ENCODE measurements at regions not wholly inside any gene's neighbourhood (a gene's known extent, or its start where the extent isn't known, plus 50 kb on each side); places are given as distances from the start of the nearest gene placed in this dataset.

- no peaks in the 10 kb centered on the region for H3F3A ChIP-seq (replicated peaks; ENCODE audit: low read depth)
- Mint-ChIP-seq H3K27ac (no peak overlapping the region), H3K36me3 (ENCODE audit: low read depth) (no peaks in the 10 kb centered on the region), H3K27me3 (ENCODE audit: insufficient read depth, low read depth, poor library complexity) (peaks cover 1% of the 10 kb centered on the region), H3K4me1 (peaks cover 5% of the 10 kb centered on the region; the same call in 2 of the 3 replicates), H3K9me3 (no peaks in the 10 kb centered on the region), H3K4me3 (no peak overlapping the region)
- TF ChIP-seq EZH2 (IDR thresholded peaks at IDR 0.05; ENCODE audit: low read depth, unreplicated experiment): no peak
- no peak for TF ChIP-seq NANOG (IDR thresholded peaks at IDR 0.05; ENCODE audit: borderline replicate concordance)
- no peak for TF ChIP-seq POLR2AphosphoS5 (IDR thresholded peaks at IDR 0.05; ENCODE audit: low read depth)
- no peak for TF ChIP-seq ZNF331 (CRISPR knock-in tag; IDR thresholded peaks at IDR 0.05; ENCODE audit: low read depth)
- TF ChIP-seq JUNB (IDR thresholded peaks at IDR 0.05; ENCODE audit: unreplicated experiment): no peak
- no peak for TF ChIP-seq REST (IDR thresholded peaks at IDR 0.05; ENCODE audit: unreplicated experiment)
- no peak for TF ChIP-seq STAT1 (IDR thresholded peaks at IDR 0.05; ENCODE audit: unreplicated experiment)
- TF ChIP-seq CTCF (conservative IDR thresholded peaks at IDR 0.05; ENCODE audit: low read depth in 2 of 2): no peak
- TF ChIP-seq CREB1 (CRISPR knock-in tag; IDR thresholded peaks at IDR 0.05; ENCODE audit: low read depth): no peak
- no peak for TF ChIP-seq ZNF462 (CRISPR knock-in tag; IDR thresholded peaks at IDR 0.05)
- TF ChIP-seq ETS1 (IDR thresholded peaks at IDR 0.05): no peak
- no peak for TF ChIP-seq ZNF114 (CRISPR knock-in tag; IDR thresholded peaks at IDR 0.05)
- no peak for TF ChIP-seq EZH2phosphoT487 (IDR thresholded peaks at IDR 0.05; ENCODE audit: unreplicated experiment)
- no peak overlapping the region for H3K27ac ChIP-seq (ENCODE audit: low read depth)
- no peak for ATAC-seq
- no peak overlapping the region for H2AFZ ChIP-seq
- H3K4me3 ChIP-seq: no peak overlapping the region
- no peak overlapping the region for H3K4me2 ChIP-seq
- H3K4me1 ChIP-seq (ENCODE audit: insufficient read depth): no peaks in the 10 kb centered on the region
- H3K79me2 ChIP-seq (replicated peaks; ENCODE audit: insufficient read depth): no peaks in the 10 kb centered on the region
- no peak for DNase-seq (ENCODE audit: low spot score)
- H4K20me1 ChIP-seq (replicated peaks; ENCODE audit: insufficient read depth): no peaks in the 10 kb centered on the region
- no peaks in the 10 kb centered on the region for H3K9me2 ChIP-seq (ENCODE audit: insufficient read depth)
- H3K36me3 ChIP-seq (ENCODE audit: insufficient read depth): no peaks in the 10 kb centered on the region
- no peaks in the 10 kb centered on the region for H3K27me3 ChIP-seq (ENCODE audit: insufficient read depth)
Observed at GRCh38 chr18:40356168-40356567, 1598.9 kb upstream of the PIK3C3 start.

Measured in GM23338 (cell line).